H1 (cell line): ENCODE measurements at regions not wholly inside any gene's neighbourhood (a gene's known extent, or its start where the extent isn't known, plus 50 kb on each side); places are given as distances from the start of the nearest gene placed in this dataset.

Source experiments
- CTCF ChIA-PET: fragments of 300-600 bp; sonication (Branson Sonifier 250); formaldehyde crosslinking; loops from one replicate; lab custom pipeline; 2021; ENCODE audit not compliant: partially characterized antibody; lab: Charles Lee
- POLR2A ChIA-PET: fragments of 300-600 bp; sonication (Branson Sonifier 250); formaldehyde crosslinking; loops from one replicate; lab custom pipeline; 2021; ENCODE audit warnings: inconsistent platforms; ENCODE audit not compliant: partially characterized antibody; lab: Charles Lee
- DNase-seq, 2 experiments: peaks; one replicate each; pipeline versions ENCODE4 v3.0.0 to v3.0.0-alpha.2; 2010 to 2022; ENCODE audit warnings: low spot score in 2 of 2, low read depth in 1 of 2, mixed read lengths in 1 of 2
- FAIRE-seq: peaks from 2 replicates; lab custom pipeline; 2011; peaks lifted over from hg19 to GRCh38; lab: Jason Lieb, UNC
- H2AFZ ChIP-seq: 2 replicates; pipeline ENCODE4 v1.8.1; 2012; ENCODE audit warnings: low read length, inconsistent platforms
- H2AK5ac ChIP-seq: 2 replicates; pipeline ENCODE4 v1.6.1; 2013; ENCODE audit warnings: low read depth, low read length
- H2BK120ac ChIP-seq: replicated peaks from 2 replicates; pipeline ENCODE3; 2013; ENCODE audit warnings: low read depth, low read length, inconsistent platforms
- H2BK12ac ChIP-seq: 2 replicates; pipeline ENCODE4 v1.6.1; 2013; ENCODE audit warnings: low read depth, low read length
- H2BK15ac ChIP-seq: 2 replicates; pipeline ENCODE4 v1.6.1; 2013; ENCODE audit warnings: low read length
- H2BK20ac ChIP-seq: 2 replicates; pipeline ENCODE4 v1.6.1; 2013; ENCODE audit warnings: low read length
- H2BK5ac ChIP-seq: 2 replicates; pipeline ENCODE4 v1.6.1; 2013; ENCODE audit warnings: low read depth, low read length
- H3K14ac ChIP-seq: 2 replicates; pipeline ENCODE4 v1.6.1; 2013; ENCODE audit warnings: inconsistent platforms; ENCODE audit not compliant: insufficient read length
- H3K18ac ChIP-seq: 2 replicates; pipeline ENCODE4 v1.6.1; 2013; ENCODE audit warnings: low read length; ENCODE audit errors: extremely low read depth
- H3K23ac ChIP-seq: 2 replicates; pipeline ENCODE4 v1.6.1; 2013; ENCODE audit warnings: inconsistent platforms; ENCODE audit not compliant: insufficient read length
- H3K23me2 ChIP-seq: 2 replicates; pipeline ENCODE4 v1.6.1; 2013; ENCODE audit warnings: low read depth, low read length
- H3K27ac ChIP-seq: 2 replicates; pipeline ENCODE4 v1.6.1; 2011; ENCODE audit warnings: low read depth, low read length, inconsistent platforms
- H3K27me3 ChIP-seq, 4 experiments: replicated peaks in 1 of 4; 1 replicate in 1 of 4; 2 replicates in 3 of 4; pipeline versions ENCODE4 v1.6.1 to v1.8.1; 2011 to 2013; ENCODE audit warnings: low read length in 3 of 4, mild to moderate bottlenecking in 3 of 4, inconsistent platforms in 2 of 4, mixed read lengths in 2 of 4, moderate library complexity in 1 of 4; ENCODE audit not compliant: control insufficient read depth in 3 of 4, insufficient read depth in 3 of 4; ENCODE audit errors: extremely low read depth in 1 of 4
- H3K36me3 ChIP-seq, 4 experiments: 2 replicates each; pipeline versions ENCODE4 v1.6.1 to v1.8.1; 2011 to 2013; ENCODE audit warnings: mild to moderate bottlenecking in 4 of 4, low read length in 3 of 4, moderate library complexity in 2 of 4, control low read depth in 1 of 4, inconsistent platforms in 1 of 4; ENCODE audit not compliant: insufficient read depth in 4 of 4, control insufficient read depth in 2 of 4
- H3K4ac ChIP-seq: replicated peaks from 2 replicates; pipeline ENCODE3; 2013; ENCODE audit warnings: low read length, low read depth, mixed read lengths, inconsistent platforms; ENCODE audit not compliant: insufficient read length
- H3K4me1 ChIP-seq, 4 experiments: replicated peaks in 1 of 4; 1 replicate in 1 of 4; 2 replicates in 3 of 4; pipeline versions ENCODE4 v1.6.1 to v1.8.1; 2011 to 2013; ENCODE audit warnings: low read length in 3 of 4, inconsistent platforms in 2 of 4, mixed read lengths in 1 of 4; ENCODE audit not compliant: insufficient read depth in 4 of 4, control insufficient read depth in 3 of 4
- H3K4me2 ChIP-seq, 2 experiments: 2 replicates each; pipeline versions ENCODE4 v1.6.1 to v1.8.1; 2011 to 2013; ENCODE audit warnings: low read depth in 2 of 2, low read length in 2 of 2, control low read depth in 1 of 2, inconsistent platforms in 1 of 2, mild to moderate bottlenecking in 1 of 2; ENCODE audit not compliant: insufficient read depth in 1 of 2
- H3K4me3 ChIP-seq, 4 experiments: fragments of 200-600, 300-600 bp in 1 of 4; sonication (generic), shearing (Covaris generic), sonication (Bioruptor Twin) in 1 of 4; 2 replicates each; pipeline versions ENCODE4 v1.5.1 to v1.8.1; 2011 to 2016; ENCODE audit warnings: low read length in 4 of 4, low read depth in 3 of 4, control low read depth in 2 of 4, inconsistent platforms in 2 of 4, mild to moderate bottlenecking in 2 of 4, mixed read lengths in 1 of 4, moderate library complexity in 1 of 4; ENCODE audit not compliant: insufficient read depth in 2 of 4; ENCODE audit errors: extremely low read depth in 1 of 4
- H3K56ac ChIP-seq: replicated peaks from 2 replicates; pipeline ENCODE3; 2013; ENCODE audit warnings: low read depth, mild to moderate bottlenecking, mixed read lengths, low read length, inconsistent platforms; ENCODE audit not compliant: insufficient read length
- H3K79me1 ChIP-seq: 2 replicates; pipeline ENCODE4 v1.6.1; 2013; ENCODE audit warnings: low read depth, low read length, control low read depth
- H3K79me2 ChIP-seq, 2 experiments: 2 replicates each; pipeline versions ENCODE4 v1.6.1 to v1.8.1; 2012 to 2013; ENCODE audit warnings: low read length in 2 of 2, mild to moderate bottlenecking in 2 of 2, inconsistent platforms in 1 of 2; ENCODE audit not compliant: insufficient read depth in 2 of 2, control insufficient read depth in 1 of 2
- H3K9ac ChIP-seq, 4 experiments: replicated peaks in 1 of 4; 1 replicate in 1 of 4; 2 replicates in 3 of 4; pipeline versions ENCODE4 v1.6.1 to v1.8.1; 2011 to 2013; ENCODE audit warnings: low read depth in 3 of 4, low read length in 3 of 4, control low read depth in 2 of 4, mild to moderate bottlenecking in 2 of 4, moderate library complexity in 2 of 4, inconsistent platforms in 1 of 4; ENCODE audit errors: extremely low read depth in 1 of 4
- H3K9me3 ChIP-seq, 2 experiments: 2 replicates each; pipeline versions ENCODE4 v1.6.1 to v1.8.1; 2012 to 2013; ENCODE audit warnings: mild to moderate bottlenecking in 2 of 2, moderate library complexity in 2 of 2, control low read depth in 1 of 2, inconsistent platforms in 1 of 2, low read depth in 1 of 2, low read length in 1 of 2, mixed read lengths in 1 of 2; ENCODE audit not compliant: insufficient read depth in 2 of 2
- H4K20me1 ChIP-seq, 2 experiments: replicated peaks in 1 of 2; 2 replicates each; pipeline versions ENCODE3 to v1.8.1; 2011 to 2013; ENCODE audit warnings: inconsistent platforms in 2 of 2, low read length in 2 of 2, mild to moderate bottlenecking in 1 of 2; ENCODE audit not compliant: insufficient read depth in 2 of 2, control insufficient read depth in 1 of 2
- H4K5ac ChIP-seq: 2 replicates; pipeline ENCODE4 v1.6.1; 2013; ENCODE audit warnings: low read length, low read depth, mixed read lengths, inconsistent platforms; ENCODE audit not compliant: insufficient read length
- H4K8ac ChIP-seq: 2 replicates; pipeline ENCODE4 v1.8.0; 2013; ENCODE audit warnings: mild to moderate bottlenecking, moderate library complexity, low read length, inconsistent platforms; ENCODE audit not compliant: insufficient read depth; ENCODE audit errors: extremely low read depth
- H4K91ac ChIP-seq: replicated peaks from 2 replicates; pipeline ENCODE3; 2013; ENCODE audit warnings: low read length, mixed read lengths, inconsistent platforms; ENCODE audit not compliant: insufficient read length
- ATF3 ChIP-seq: IDR thresholded peaks from 2 replicates; pipeline ENCODE4 v1.6.1; 2011; ENCODE audit warnings: low read depth, mild to moderate bottlenecking, low read length; ENCODE audit not compliant: insufficient read depth
- CBX8 ChIP-seq: fragments of 300-800, 300-1000 bp; sonication (generic); IDR thresholded peaks from 2 replicates; pipeline ENCODE4 v1.7.1; 2016; ENCODE audit warnings: low read depth, low read length, borderline replicate concordance
- CTBP2 ChIP-seq: IDR thresholded peaks from 2 replicates; pipeline ENCODE4 v1.7.0; 2011; ENCODE audit warnings: borderline replicate concordance, mild to moderate bottlenecking, moderate library complexity, mixed read lengths, low read length; ENCODE audit not compliant: insufficient read depth, insufficient read length
- EP300 ChIP-seq, 2 experiments: IDR thresholded peaks; 1 replicate in 1 of 2; 2 replicates in 1 of 2; pipeline ENCODE4 v1.6.1; 2011 to 2012; ENCODE audit warnings: low read depth in 2 of 2, low read length in 2 of 2, mild to moderate bottlenecking in 2 of 2, borderline replicate concordance in 1 of 2, inconsistent platforms in 1 of 2, moderate library complexity in 1 of 2
- HDAC6 ChIP-seq: IDR thresholded peaks from one replicate; pipeline ENCODE4 v1.7.1; 2012; ENCODE audit warnings: low read depth, mild to moderate bottlenecking, inconsistent platforms, low read length, moderate library complexity
- JUND ChIP-seq: IDR thresholded peaks from 2 replicates; pipeline ENCODE4 v1.6.1; 2011; ENCODE audit warnings: mild to moderate bottlenecking, improper control_type of control experiment, low read length
- KDM5A ChIP-seq: fragments of 200-600 bp; IDR thresholded peaks from 2 replicates; pipeline ENCODE4 v1.7.1; 2012; ENCODE audit warnings: mild to moderate bottlenecking, low read length, inconsistent platforms, mixed read lengths
- MAX ChIP-seq: IDR thresholded peaks from 2 replicates; pipeline ENCODE4 v1.6.1; 2012; ENCODE audit warnings: inconsistent platforms
- POLR2AphosphoS5 ChIP-seq: IDR thresholded peaks from 2 replicates; pipeline ENCODE4 v1.6.1; 2011; ENCODE audit warnings: low read depth, low read length
- RFX5 ChIP-seq: IDR thresholded peaks from 2 replicates; pipeline ENCODE4 v1.6.1; 2011; ENCODE audit warnings: low read depth, low read length, improper control_type of control experiment, borderline replicate concordance
- SIX5 ChIP-seq: IDR thresholded peaks from 2 replicates; pipeline ENCODE4 v1.6.1; 2011; ENCODE audit warnings: mild to moderate bottlenecking, low read depth, low read length
- SRF ChIP-seq: IDR thresholded peaks from 2 replicates; pipeline ENCODE4 v1.6.1; 2011; ENCODE audit warnings: mild to moderate bottlenecking, low read depth, low read length, moderate library complexity
- TAF1 ChIP-seq: IDR thresholded peaks from 2 replicates; pipeline ENCODE4 v1.6.1; 2011; ENCODE audit warnings: mild to moderate bottlenecking, low read depth, low read length
- TAF7 ChIP-seq: optimal IDR thresholded peaks from 2 replicates; pipeline ENCODE3; 2011; ENCODE audit warnings: low read depth, mild to moderate bottlenecking, inconsistent platforms, low read length, moderate library complexity, borderline replicate concordance
- TBP ChIP-seq: IDR thresholded peaks from 2 replicates; pipeline ENCODE4 v1.6.1; 2011; ENCODE audit warnings: low read depth, low read length, improper control_type of control experiment
- WGBS, 2 experiments: shearing (Covaris generic) in 1 of 2; methylation state at CpG; one replicate each; pipeline versions ENCODE4 v1.1.6 to v1.1.7; 2013 to 2015; ENCODE audit warnings: low lambda C conversion rate in 2 of 2, mixed read lengths in 2 of 2, inconsistent platforms in 1 of 2, low coverage in 1 of 2, missing lambda C conversion rate in 1 of 2; ENCODE audit not compliant: insufficient replicate concordance in 2 of 2, insufficient coverage in 1 of 2, insufficient read length in 1 of 2; ENCODE audit errors: extremely low coverage in 1 of 2, missing lambda C conversion rate in 1 of 2; 5-methylcytosine and 5-hydroxymethylcytosine counted together

GRCh38 chr13:65744836-65745235 is 1485.3 kb downstream of the PCDH9 start:
- FAIRE-seq (no peak), DNase-seq (no peak)
- 92% methylated on average over 2 of the region's 2 CpGs; no CpG with 5 or more reads in 1 of the 2 experiments for WGBS, 2 experiments
- CTCF ChIA-PET = no interaction called here
- Histone ChIP-seq H3K4me3 (no peak overlapping the region), H3K23ac (no peak overlapping the region), H3K56ac (no peak overlapping the region), H3K14ac (no peak overlapping the region), H4K5ac (no peak overlapping the region), H3K27ac (no peak overlapping the region), H3K4me1 (no peaks in the 10 kb centered on the region), H2BK120ac (no peak overlapping the region), H2BK15ac (no peak overlapping the region), H4K91ac (no peak overlapping the region), H2BK20ac (no peak overlapping the region), H2BK5ac (no peak overlapping the region), H3K18ac (no peak overlapping the region), H3K9me3 (no peaks in the 10 kb centered on the region), H3K79me2 (no peaks in the 10 kb centered on the region), H4K20me1 (no peaks in the 10 kb centered on the region), H3K23me2 (no peaks in the 10 kb centered on the region), H3K9ac (no peak overlapping the region), H3K4ac (no peak overlapping the region), H2AFZ (no peak overlapping the region), H3K4me2 (no peak overlapping the region), H2AK5ac (no peak overlapping the region), H3K36me3 (no peaks in the 10 kb centered on the region), H3K27me3 (no peaks in the 10 kb centered on the region), H4K8ac (no peak overlapping the region), H2BK12ac (no peak overlapping the region), H3K79me1 (no peaks in the 10 kb centered on the region)
- POLR2A ChIA-PET = no interaction called here
- TF ChIP-seq HDAC6 (no peak), SRF (no peak), ATF3 (no peak), TBP (no peak), EP300 (IDR thresholded peaks at IDR 0.05; ENCODE audit: borderline replicate concordance in 1 of 2, low read depth in 2 of 2, low read length in 2 of 2) (no peak), KDM5A (no peak), RFX5 (no peak), MAX (no peak), JUND (no peak), CTBP2 (no peak), POLR2AphosphoS5 (no peak), CBX8 (no peak), TAF7 (no peak), TAF1 (no peak), SIX5 (no peak)
